ENCODE measurements at regions not wholly inside any gene's neighbourhood (a gene's known extent, or its start where the extent isn't known, plus 50 kb on each side); places are given as distances from the start of the nearest gene placed in this dataset.

DNA sequence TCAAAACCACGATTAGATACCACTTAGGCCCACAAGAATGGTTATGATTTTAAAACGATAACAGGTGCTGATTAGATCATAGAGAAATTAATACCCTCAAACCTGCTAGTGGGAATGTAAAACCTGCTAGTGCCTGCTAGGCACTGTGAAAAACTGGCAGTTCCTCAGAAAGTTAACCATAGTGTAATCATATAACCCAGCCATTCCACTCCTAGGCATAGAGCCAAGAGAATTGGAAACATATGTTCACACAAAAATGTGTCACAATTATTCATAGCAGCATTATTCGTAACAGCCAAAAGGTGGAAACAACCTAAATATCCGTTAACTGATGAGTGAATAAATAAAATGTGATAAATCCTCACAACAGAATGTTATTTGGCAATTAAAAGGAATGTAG lies 122.2 kb upstream of the SYN3 start:
- TF ChIP-seq, protein P1, sequence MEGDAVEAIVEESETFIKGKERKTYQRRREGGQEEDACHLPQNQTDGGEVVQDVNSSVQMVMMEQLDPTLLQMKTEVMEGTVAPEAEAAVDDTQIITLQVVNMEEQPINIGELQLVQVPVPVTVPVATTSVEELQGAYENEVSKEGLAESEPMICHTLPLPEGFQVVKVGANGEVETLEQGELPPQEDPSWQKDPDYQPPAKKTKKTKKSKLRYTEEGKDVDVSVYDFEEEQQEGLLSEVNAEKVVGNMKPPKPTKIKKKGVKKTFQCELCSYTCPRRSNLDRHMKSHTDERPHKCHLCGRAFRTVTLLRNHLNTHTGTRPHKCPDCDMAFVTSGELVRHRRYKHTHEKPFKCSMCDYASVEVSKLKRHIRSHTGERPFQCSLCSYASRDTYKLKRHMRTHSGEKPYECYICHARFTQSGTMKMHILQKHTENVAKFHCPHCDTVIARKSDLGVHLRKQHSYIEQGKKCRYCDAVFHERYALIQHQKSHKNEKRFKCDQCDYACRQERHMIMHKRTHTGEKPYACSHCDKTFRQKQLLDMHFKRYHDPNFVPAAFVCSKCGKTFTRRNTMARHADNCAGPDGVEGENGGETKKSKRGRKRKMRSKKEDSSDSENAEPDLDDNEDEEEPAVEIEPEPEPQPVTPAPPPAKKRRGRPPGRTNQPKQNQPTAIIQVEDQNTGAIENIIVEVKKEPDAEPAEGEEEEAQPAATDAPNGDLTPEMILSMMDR (IDR thresholded peaks at IDR 0.05): no peak
- no peak for TF ChIP-seq ZFX (IDR thresholded peaks at IDR 0.05; ENCODE audit: borderline replicate concordance)
